Astrocyte of the hippocampus (primary cell): ENCODE measurements at regions not wholly inside any gene's neighbourhood (a gene's known extent, or its start where the extent isn't known, plus 50 kb on each side); places are given as distances from the start of the nearest gene placed in this dataset.

Experiments
- DNase-seq: peaks from one replicate; pipeline ENCODE4 v3.0.0; 2011; ENCODE audit warnings: low read depth, low spot score

DNA sequence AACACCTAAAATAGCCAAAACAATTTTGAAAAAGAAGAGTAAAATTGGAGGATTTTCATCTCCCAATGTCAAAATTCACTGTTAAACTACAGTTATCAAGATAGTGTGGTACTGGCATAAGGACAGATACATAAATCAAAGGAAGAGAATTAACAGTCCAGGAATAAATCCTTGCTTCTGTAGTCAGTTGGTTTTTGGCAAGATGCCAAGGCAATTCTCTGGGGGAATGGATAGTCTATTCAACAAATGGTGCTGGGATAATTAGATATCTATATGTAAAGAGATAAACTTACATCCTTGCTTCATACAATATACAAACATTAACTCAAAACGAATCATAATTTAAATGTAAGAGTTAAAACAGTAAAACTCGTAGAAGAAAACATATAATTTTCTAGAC, 57.9 kb upstream of the SELENOK start:
- DNase-seq, result no peak

DNA sequence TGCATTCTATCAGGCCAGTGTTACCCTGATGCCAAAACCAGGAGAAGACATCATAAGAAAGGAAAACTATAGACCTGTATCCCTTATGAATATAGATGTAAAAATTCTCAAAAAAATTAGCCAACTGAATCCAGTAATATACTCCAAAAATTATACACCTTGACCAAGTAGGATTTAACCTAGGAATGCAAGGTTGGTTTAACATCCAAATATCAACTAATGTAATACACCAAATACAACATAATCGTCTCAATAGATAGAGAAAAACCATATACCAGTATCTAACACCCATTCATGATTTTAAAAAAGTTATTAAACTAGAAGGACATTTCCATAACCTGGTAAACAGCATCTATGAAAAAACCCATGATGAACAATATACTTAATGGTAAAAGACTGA, 56.5 kb upstream of the SELENOK start:
- no peak for DNase-seq

DNA sequence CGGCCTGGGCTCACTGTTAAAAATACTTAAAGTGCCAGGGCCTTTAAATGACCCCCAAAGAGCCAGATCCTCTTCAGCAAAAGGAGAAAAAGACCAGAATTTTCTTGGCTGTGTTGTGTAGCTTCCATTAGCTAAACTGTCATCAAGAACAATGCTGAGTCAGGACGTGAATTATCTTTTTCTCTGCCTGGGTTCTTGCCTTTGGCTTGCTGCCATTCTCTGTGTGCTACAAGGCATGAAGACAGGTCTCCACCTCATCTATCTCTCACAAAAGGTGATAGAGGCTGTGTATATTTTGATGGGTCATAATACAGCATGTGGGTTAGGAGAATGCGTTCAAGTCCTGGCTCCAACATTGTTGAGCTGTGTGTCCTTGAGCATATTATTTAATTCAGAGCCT, 52.4 kb upstream of the SELENOK start:
- no peak for DNase-seq

- peak; percentile 2 for DNase-seq
Observed at GRCh38 chr3:53941950-53942349, 50.3 kb upstream of the SELENOK start.
